ENCODE measurements at regions not wholly inside any gene's neighbourhood (a gene's known extent, or its start where the extent isn't known, plus 50 kb on each side); places are given as distances from the start of the nearest gene placed in this dataset.

GRCh38 chrX:2608638-2609430, 82.3 kb upstream of the CD99 start (continued):
- TF ChIP-seq, protein P1, sequence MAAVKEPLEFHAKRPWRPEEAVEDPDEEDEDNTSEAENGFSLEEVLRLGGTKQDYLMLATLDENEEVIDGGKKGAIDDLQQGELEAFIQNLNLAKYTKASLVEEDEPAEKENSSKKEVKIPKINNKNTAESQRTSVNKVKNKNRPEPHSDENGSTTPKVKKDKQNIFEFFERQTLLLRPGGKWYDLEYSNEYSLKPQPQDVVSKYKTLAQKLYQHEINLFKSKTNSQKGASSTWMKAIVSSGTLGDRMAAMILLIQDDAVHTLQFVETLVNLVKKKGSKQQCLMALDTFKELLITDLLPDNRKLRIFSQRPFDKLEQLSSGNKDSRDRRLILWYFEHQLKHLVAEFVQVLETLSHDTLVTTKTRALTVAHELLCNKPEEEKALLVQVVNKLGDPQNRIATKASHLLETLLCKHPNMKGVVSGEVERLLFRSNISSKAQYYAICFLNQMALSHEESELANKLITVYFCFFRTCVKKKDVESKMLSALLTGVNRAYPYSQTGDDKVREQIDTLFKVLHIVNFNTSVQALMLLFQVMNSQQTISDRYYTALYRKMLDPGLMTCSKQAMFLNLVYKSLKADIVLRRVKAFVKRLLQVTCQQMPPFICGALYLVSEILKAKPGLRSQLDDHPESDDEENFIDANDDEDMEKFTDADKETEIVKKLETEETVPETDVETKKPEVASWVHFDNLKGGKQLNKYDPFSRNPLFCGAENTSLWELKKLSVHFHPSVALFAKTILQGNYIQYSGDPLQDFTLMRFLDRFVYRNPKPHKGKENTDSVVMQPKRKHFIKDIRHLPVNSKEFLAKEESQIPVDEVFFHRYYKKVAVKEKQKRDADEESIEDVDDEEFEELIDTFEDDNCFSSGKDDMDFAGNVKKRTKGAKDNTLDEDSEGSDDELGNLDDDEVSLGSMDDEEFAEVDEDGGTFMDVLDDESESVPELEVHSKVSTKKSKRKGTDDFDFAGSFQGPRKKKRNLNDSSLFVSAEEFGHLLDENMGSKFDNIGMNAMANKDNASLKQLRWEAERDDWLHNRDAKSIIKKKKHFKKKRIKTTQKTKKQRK (IDR thresholded peaks at IDR 0.05; ENCODE audit: low read depth, low read length), result no peak
- TF ChIP-seq SREBF2 (IDR thresholded peaks at IDR 0.05; ENCODE audit: low read length), result no peak
- TF ChIP-seq EGR1 (IDR thresholded peaks at IDR 0.05; ENCODE audit: borderline replicate concordance in 1 of 2, low read depth in 2 of 2, low read length in 2 of 2), result peak in 1 of 2 experiments; percentile 40; a peak in 1 of 3 replicates
- no peak for TF ChIP-seq USF2 (IDR thresholded peaks at IDR 0.05; ENCODE audit: borderline replicate concordance, low read depth, low read length)
- TF ChIP-seq NR2F1 (conservative IDR thresholded peaks at IDR 0.05), result no peak; the same call in 1 of the 2 replicates
- 0 out of 2 replicates have a peak, but pooled peaks have one; percentile 27 for TF ChIP-seq ZNF687 (IDR thresholded peaks at IDR 0.05)
- TF ChIP-seq CBFB (IDR thresholded peaks at IDR 0.05; ENCODE audit: low read depth), result no peak
- TF ChIP-seq, protein P2, sequence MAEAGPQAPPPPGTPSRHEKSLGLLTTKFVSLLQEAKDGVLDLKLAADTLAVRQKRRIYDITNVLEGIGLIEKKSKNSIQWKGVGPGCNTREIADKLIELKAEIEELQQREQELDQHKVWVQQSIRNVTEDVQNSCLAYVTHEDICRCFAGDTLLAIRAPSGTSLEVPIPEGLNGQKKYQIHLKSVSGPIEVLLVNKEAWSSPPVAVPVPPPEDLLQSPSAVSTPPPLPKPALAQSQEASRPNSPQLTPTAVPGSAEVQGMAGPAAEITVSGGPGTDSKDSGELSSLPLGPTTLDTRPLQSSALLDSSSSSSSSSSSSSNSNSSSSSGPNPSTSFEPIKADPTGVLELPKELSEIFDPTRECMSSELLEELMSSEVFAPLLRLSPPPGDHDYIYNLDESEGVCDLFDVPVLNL (IDR thresholded peaks at IDR 0.05; ENCODE audit: low read depth, low read length), result no peak
- TF ChIP-seq, protein P3, sequence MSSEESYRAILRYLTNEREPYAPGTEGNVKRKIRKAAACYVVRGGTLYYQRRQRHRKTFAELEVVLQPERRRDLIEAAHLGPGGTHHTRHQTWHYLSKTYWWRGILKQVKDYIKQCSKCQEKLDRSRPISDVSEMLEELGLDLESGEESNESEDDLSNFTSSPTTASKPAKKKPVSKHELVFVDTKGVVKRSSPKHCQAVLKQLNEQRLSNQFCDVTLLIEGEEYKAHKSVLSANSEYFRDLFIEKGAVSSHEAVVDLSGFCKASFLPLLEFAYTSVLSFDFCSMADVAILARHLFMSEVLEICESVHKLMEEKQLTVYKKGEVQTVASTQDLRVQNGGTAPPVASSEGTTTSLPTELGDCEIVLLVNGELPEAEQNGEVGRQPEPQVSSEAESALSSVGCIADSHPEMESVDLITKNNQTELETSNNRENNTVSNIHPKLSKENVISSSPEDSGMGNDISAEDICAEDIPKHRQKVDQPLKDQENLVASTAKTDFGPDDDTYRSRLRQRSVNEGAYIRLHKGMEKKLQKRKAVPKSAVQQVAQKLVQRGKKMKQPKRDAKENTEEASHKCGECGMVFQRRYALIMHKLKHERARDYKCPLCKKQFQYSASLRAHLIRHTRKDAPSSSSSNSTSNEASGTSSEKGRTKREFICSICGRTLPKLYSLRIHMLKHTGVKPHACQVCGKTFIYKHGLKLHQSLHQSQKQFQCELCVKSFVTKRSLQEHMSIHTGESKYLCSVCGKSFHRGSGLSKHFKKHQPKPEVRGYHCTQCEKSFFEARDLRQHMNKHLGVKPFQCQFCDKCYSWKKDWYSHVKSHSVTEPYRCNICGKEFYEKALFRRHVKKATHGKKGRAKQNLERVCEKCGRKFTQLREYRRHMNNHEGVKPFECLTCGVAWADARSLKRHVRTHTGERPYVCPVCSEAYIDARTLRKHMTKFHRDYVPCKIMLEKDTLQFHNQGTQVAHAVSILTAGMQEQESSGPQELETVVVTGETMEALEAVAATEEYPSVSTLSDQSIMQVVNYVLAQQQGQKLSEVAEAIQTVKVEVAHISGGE (CRISPR knock-in tag; IDR thresholded peaks at IDR 0.05), result no peak
- TF ChIP-seq FOS (IDR thresholded peaks at IDR 0.05; ENCODE audit: borderline replicate concordance, extremely low read depth, insufficient read length), result no peak
- TF ChIP-seq BMI1 (IDR thresholded peaks at IDR 0.05; ENCODE audit: borderline replicate concordance), result no peak
- TF ChIP-seq PAX8 (IDR thresholded peaks at IDR 0.05), result no peak

All from GM12878 (cell line).